ENCODE measurements at regions not wholly inside any gene's neighbourhood (a gene's known extent, or its start where the extent isn't known, plus 50 kb on each side); places are given as distances from the start of the nearest gene placed in this dataset.

- no peak for DNase-seq (ENCODE audit: low read depth, low spot score)
- no peak overlapping the region for H3K9ac ChIP-seq (ENCODE audit: insufficient read length)
- no peak overlapping the region for H3K4me3 ChIP-seq
- TF ChIP-seq FOXP2 (optimal IDR thresholded peaks at IDR 0.05; ENCODE audit: control extremely low read depth, extremely low read length, insufficient read depth) (no peak), EZH2 (IDR thresholded peaks at IDR 0.05) (no peak), POLR2AphosphoS5 (IDR thresholded peaks at IDR 0.05; ENCODE audit: borderline replicate concordance, low read depth, low read length) (no peak)
- H3K27ac ChIP-seq = no peak overlapping the region
- H3K36me3 ChIP-seq (ENCODE audit: insufficient read depth, low read length) = no peaks in the 10 kb centered on the region
- no peaks in the 10 kb centered on the region for H3K9me3 ChIP-seq (ENCODE audit: low read depth, low read length)
Observed at GRCh38 chr9:89879276-89879675, 274.5 kb downstream of the GADD45G start.

- no peak overlapping the region for H3K9ac ChIP-seq (ENCODE audit: insufficient read length)
- no peaks in the 10 kb centered on the region for H3K9me3 ChIP-seq (ENCODE audit: low read depth, low read length)
- H3K27ac ChIP-seq = no peak overlapping the region
- H3K4me3 ChIP-seq = no peak overlapping the region
- DNase-seq (ENCODE audit: low read depth, low spot score) = no peak
- TF ChIP-seq POLR2AphosphoS5 (IDR thresholded peaks at IDR 0.05; ENCODE audit: borderline replicate concordance, low read depth, low read length) (no peak), FOXP2 (optimal IDR thresholded peaks at IDR 0.05; ENCODE audit: control extremely low read depth, extremely low read length, insufficient read depth) (no peak), EZH2 (IDR thresholded peaks at IDR 0.05) (no peak)
- H3K36me3 ChIP-seq (ENCODE audit: insufficient read depth, low read length) = no peaks in the 10 kb centered on the region
Observed at GRCh38 chr9:89879701-89880100, 274.9 kb downstream of the GADD45G start.

GRCh38 chr9:89880161-89880560, 275.3 kb downstream of the GADD45G start:
- H3K9me3 ChIP-seq (ENCODE audit: low read depth, low read length) = no peaks in the 10 kb centered on the region

GRCh38 chr9:89880721-89881120, 275.9 kb downstream of the GADD45G start:
- Histone ChIP-seq H3K9me3 (ENCODE audit: low read depth, low read length) (no peaks in the 10 kb centered on the region), H3K9ac (ENCODE audit: insufficient read length) (no peak overlapping the region), H3K4me3 (no peak overlapping the region), H3K36me3 (ENCODE audit: insufficient read depth, low read length) (no peaks in the 10 kb centered on the region), H3K27ac (no peak overlapping the region)
- TF ChIP-seq EZH2 (IDR thresholded peaks at IDR 0.05) = no peak
- TF ChIP-seq FOXP2 (optimal IDR thresholded peaks at IDR 0.05; ENCODE audit: control extremely low read depth, extremely low read length, insufficient read depth) = no peak
- no peak for TF ChIP-seq POLR2AphosphoS5 (IDR thresholded peaks at IDR 0.05; ENCODE audit: borderline replicate concordance, low read depth, low read length)
- DNase-seq (ENCODE audit: low read depth, low spot score) = no peak

More at GRCh38 chr9:89880161-89880560, 275.3 kb downstream of the GADD45G start:
- Histone ChIP-seq H3K27ac (no peak overlapping the region), H3K9ac (ENCODE audit: insufficient read length) (no peak overlapping the region), H3K4me3 (no peak overlapping the region), H3K36me3 (ENCODE audit: insufficient read depth, low read length) (no peaks in the 10 kb centered on the region)
- no peak for TF ChIP-seq EZH2 (IDR thresholded peaks at IDR 0.05)
- no peak for TF ChIP-seq FOXP2 (optimal IDR thresholded peaks at IDR 0.05; ENCODE audit: control extremely low read depth, extremely low read length, insufficient read depth)
- no peak for TF ChIP-seq POLR2AphosphoS5 (IDR thresholded peaks at IDR 0.05; ENCODE audit: borderline replicate concordance, low read depth, low read length)
- no peak for DNase-seq (ENCODE audit: low read depth, low spot score)

- TF ChIP-seq POLR2AphosphoS5 (IDR thresholded peaks at IDR 0.05; ENCODE audit: borderline replicate concordance, low read depth, low read length) = no peak
- TF ChIP-seq FOXP2 (optimal IDR thresholded peaks at IDR 0.05; ENCODE audit: control extremely low read depth, extremely low read length, insufficient read depth) = no peak
- no peak for TF ChIP-seq EZH2 (IDR thresholded peaks at IDR 0.05)
- H3K27ac ChIP-seq = no peak overlapping the region
- no peak for DNase-seq (ENCODE audit: low read depth, low spot score)
- no peaks in the 10 kb centered on the region for H3K9me3 ChIP-seq (ENCODE audit: low read depth, low read length)
- no peaks in the 10 kb centered on the region for H3K36me3 ChIP-seq (ENCODE audit: insufficient read depth, low read length)
- H3K4me3 ChIP-seq = no peak overlapping the region
- H3K9ac ChIP-seq (ENCODE audit: insufficient read length) = no peak overlapping the region
Observed at GRCh38 chr9:89881431-89881830, 276.6 kb downstream of the GADD45G start.

- TF ChIP-seq FOXP2 (optimal IDR thresholded peaks at IDR 0.05; ENCODE audit: control extremely low read depth, extremely low read length, insufficient read depth) (no peak), EZH2 (IDR thresholded peaks at IDR 0.05) (no peak), POLR2AphosphoS5 (IDR thresholded peaks at IDR 0.05; ENCODE audit: borderline replicate concordance, low read depth, low read length) (no peak)
- no peak overlapping the region for H3K9ac ChIP-seq (ENCODE audit: insufficient read length)
- H3K36me3 ChIP-seq (ENCODE audit: insufficient read depth, low read length) = no peaks in the 10 kb centered on the region
- no peak for DNase-seq (ENCODE audit: low read depth, low spot score)
- H3K9me3 ChIP-seq (ENCODE audit: low read depth, low read length) = no peaks in the 10 kb centered on the region
- H3K27ac ChIP-seq = no peak overlapping the region
- no peak overlapping the region for H3K4me3 ChIP-seq
Observed at GRCh38 chr9:89882930-89883361, 278.1 kb downstream of the GADD45G start.

- Histone ChIP-seq H3K9ac (ENCODE audit: insufficient read length) (no peak overlapping the region), H3K9me3 (ENCODE audit: low read depth, low read length) (no peaks in the 10 kb centered on the region), H3K27ac (no peak overlapping the region), H3K36me3 (ENCODE audit: insufficient read depth, low read length) (no peaks in the 10 kb centered on the region), H3K4me3 (no peak overlapping the region)
- TF ChIP-seq FOXP2 (optimal IDR thresholded peaks at IDR 0.05; ENCODE audit: control extremely low read depth, extremely low read length, insufficient read depth) = no peak
- no peak for TF ChIP-seq EZH2 (IDR thresholded peaks at IDR 0.05)
- no peak for TF ChIP-seq POLR2AphosphoS5 (IDR thresholded peaks at IDR 0.05; ENCODE audit: borderline replicate concordance, low read depth, low read length)
- DNase-seq (ENCODE audit: low read depth, low spot score) = no peak
Observed at GRCh38 chr9:89883401-89884341, 278.9 kb downstream of the GADD45G start.

- DNase-seq (ENCODE audit: low read depth, low spot score) = no peak
- no peaks in the 10 kb centered on the region for H3K9me3 ChIP-seq (ENCODE audit: low read depth, low read length)
- no peak overlapping the region for H3K9ac ChIP-seq (ENCODE audit: insufficient read length)
- TF ChIP-seq POLR2AphosphoS5 (IDR thresholded peaks at IDR 0.05; ENCODE audit: borderline replicate concordance, low read depth, low read length) (no peak), FOXP2 (optimal IDR thresholded peaks at IDR 0.05; ENCODE audit: control extremely low read depth, extremely low read length, insufficient read depth) (no peak), EZH2 (IDR thresholded peaks at IDR 0.05) (no peak)
- H3K27ac ChIP-seq = no peak overlapping the region
- no peak overlapping the region for H3K4me3 ChIP-seq
- no peaks in the 10 kb centered on the region for H3K36me3 ChIP-seq (ENCODE audit: insufficient read depth, low read length)
Observed at GRCh38 chr9:89884356-89885083, 279.7 kb downstream of the GADD45G start.
